GM10266 (cell line): ENCODE measurements at regions not wholly inside any gene's neighbourhood (a gene's known extent, or its start where the extent isn't known, plus 50 kb on each side); places are given as distances from the start of the nearest gene placed in this dataset.

Experiments used
- DNase-seq: peaks from one replicate; pipeline ENCODE4 v3.0.0; 2012; ENCODE audit errors: extremely low spot score
- TF ChIP-seq, protein P1 (sequence below): IDR thresholded peaks from 2 replicates; pipeline ENCODE4 v1.5.1; 2012; ENCODE audit warnings: mild to moderate bottlenecking, low read depth; ENCODE audit not compliant: control insufficient read depth, insufficient read depth; ENCODE audit errors: missing control alignments

DNA sequence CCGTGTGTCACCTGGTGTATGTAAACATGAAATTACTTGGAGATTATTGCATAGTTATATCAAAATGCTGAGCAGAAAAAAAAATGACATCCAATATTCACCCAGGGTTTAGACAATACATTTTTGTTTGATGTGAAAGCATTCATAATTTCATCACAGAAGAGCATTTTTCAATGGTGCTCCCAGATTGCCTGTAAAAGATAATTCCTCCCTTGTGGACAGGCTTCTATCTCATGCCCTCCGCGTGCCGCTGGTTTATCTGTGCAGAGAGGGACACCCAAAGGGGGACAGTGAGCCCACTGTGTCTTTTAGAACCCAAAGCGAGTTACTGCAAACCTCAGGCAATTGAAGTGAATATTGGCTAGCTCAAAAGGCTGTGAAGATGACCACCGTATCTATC lies 126.2 kb upstream of the KLF6 start:
- TF ChIP-seq, protein P1, sequence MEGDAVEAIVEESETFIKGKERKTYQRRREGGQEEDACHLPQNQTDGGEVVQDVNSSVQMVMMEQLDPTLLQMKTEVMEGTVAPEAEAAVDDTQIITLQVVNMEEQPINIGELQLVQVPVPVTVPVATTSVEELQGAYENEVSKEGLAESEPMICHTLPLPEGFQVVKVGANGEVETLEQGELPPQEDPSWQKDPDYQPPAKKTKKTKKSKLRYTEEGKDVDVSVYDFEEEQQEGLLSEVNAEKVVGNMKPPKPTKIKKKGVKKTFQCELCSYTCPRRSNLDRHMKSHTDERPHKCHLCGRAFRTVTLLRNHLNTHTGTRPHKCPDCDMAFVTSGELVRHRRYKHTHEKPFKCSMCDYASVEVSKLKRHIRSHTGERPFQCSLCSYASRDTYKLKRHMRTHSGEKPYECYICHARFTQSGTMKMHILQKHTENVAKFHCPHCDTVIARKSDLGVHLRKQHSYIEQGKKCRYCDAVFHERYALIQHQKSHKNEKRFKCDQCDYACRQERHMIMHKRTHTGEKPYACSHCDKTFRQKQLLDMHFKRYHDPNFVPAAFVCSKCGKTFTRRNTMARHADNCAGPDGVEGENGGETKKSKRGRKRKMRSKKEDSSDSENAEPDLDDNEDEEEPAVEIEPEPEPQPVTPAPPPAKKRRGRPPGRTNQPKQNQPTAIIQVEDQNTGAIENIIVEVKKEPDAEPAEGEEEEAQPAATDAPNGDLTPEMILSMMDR: no peak

DNA sequence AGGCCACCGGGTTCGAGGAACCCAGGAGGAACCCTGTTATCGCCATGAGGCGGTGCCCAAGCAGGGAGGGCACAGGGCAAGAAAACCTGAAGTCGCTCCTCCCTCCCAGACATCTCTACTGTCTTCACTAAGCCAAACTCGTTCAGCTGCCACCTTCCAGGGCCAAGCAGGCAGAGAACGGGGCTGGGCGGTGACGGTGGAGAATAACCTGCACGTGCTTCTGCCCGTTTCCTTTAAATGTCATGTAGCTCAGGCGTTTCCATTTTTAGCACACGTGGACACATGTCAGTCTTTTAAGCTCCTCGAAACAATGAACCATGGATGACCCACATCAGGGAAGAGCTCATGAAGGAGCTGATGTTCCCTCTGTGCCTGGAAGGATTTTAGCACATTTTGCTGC lies 124.3 kb upstream of the KLF6 start:
- TF ChIP-seq, protein P1: no peak
- DNase-seq: no peak

More for the DNA sequence above, 126.2 kb upstream of the KLF6 start:
- DNase-seq: no peak

DNA sequence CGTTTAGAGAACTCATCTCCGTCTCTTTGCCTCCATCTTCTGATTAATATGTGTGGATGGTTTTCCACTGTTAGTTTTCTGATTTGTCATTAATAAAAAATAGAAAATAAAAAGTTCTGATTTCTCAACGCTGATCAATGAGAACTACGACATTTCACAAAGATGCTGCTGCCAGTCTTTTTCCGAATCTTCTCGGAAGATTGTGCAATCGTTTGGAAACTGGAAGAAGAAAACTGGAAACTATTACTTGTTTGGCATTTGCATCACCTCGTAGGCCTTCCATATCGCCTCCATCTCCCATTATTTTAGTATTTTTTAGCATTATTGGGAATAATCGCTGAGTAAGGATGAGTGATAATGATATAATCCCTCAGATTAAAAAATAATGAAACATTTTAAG lies 123.2 kb upstream of the KLF6 start:
- DNase-seq: no peak
- TF ChIP-seq, protein P1: no peak

DNA sequence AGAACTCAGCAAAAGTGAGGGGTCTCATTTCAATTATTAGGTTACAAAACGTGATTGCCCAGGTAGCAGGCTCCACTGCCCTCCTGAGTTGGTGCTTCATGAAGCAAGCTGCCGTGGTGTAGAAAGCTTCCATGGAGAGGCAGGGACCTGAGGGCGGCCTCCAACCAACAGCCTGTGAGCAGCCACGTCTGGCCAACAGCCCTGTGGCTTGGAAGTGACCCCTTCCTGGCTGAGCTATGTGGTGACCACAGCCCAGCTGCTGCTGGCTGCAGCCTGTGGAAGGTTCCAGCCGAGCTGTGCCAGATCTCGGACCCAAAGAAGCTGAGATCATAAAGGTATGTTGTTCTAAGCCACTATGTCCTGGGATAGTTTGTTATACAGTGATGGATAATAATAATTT lies 122.5 kb upstream of the KLF6 start:
- no peak for DNase-seq
- TF ChIP-seq, protein P1: no peak

DNA sequence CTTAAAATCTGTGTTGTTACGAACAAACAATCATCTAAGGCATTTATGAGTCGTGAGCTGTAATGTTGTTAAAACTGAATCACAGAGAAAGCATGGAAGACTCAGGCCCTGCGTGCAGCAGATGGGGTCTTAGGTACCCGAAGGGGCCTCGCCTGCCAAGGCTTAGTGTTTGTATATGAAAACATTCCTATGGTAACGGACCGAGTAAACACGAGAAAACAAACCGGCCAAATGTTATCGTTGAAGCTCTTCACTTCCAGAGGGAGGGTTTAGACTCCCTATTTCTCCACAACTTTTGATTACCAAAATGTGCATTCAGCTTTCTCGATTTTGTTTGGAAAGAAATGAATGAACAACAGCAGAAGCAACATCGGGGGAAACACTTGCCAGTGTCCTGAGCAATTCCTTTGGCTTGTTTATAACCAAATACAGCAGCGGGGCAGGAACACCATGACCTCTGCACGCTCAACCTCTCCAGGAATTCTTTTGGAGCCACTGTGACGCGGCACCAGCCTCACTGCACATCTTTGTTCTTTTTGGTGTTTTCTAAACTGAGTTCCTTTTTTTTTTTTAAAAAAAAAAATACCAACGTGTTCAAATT lies 121.6 kb upstream of the KLF6 start:
- no peak for DNase-seq
- TF ChIP-seq, protein P1: no peak

DNA sequence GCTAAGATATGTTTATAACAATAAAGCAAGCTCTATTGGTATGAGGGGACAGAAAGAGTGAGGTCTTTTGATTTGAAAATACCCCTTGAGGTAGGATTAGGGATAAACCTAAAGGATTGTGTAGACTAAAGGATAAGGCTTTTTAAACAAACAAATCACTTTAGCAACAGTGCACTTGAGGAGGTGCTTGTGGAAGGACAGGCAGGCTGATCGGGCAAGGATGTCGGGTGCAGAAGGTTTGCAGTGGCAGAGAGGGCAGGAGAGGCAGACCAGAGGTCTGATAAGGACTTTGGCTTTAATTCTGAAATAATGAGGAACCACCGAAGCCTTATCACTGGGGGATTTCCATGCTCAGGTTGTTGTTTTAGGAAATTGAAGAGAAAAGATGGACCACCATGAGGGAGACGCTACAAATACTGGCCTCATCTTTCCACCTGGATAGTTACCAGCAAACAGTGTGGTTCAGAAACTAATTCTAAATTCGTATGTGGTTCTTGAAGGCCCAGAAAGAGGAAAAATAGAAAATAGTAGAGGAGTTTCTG lies 119.5 kb upstream of the KLF6 start:
- TF ChIP-seq, protein P1: no peak
- no peak for DNase-seq

DNA sequence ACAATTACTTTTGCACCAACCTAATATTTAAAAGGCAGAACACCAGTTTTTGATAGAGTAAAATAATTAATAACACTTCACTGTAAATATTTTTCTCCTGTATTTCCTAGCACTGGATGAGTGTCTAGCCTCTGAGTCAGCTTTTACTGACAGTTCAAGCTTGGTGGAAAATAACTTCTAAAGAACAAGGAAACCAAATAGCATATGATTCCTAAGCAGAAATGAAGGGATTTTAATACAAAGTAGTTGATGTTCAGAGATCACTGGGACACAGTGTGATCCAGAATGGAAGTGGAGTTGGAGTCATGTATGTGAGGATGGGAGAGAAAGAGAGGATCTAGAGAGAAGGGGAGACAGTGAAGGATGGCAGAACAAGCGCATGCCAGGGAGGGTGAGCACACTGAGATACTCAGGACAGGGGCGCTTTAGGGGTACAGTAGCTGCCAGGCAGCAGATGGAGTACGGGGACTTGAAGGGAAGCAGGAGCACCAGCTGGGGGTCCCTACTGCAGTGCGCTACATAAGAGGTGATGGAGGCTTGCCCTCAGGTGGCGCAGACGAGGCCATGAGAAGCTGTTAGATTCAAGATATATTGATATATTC lies 117.9 kb upstream of the KLF6 start:
- TF ChIP-seq, protein P1: no peak
- DNase-seq: no peak
